PC-9 (cell line): ENCODE measurements at regions not wholly inside any gene's neighbourhood (a gene's known extent, or its start where the extent isn't known, plus 50 kb on each side); places are given as distances from the start of the nearest gene placed in this dataset.

ENCODE experiments used
- BruUV-seq: library from RNA; stranded (reverse); fragments of 400-500 nt; replicated peaks from 2 replicates; lab custom pipeline; 2021; lab: Mats Ljungman, UMichigan
- CTCF ChIA-PET: fragments of 300-600 bp; sonication (Branson Sonifier 250); formaldehyde crosslinking; loops from one replicate; lab custom pipeline; 2022; ENCODE audit warnings: antibody characterized with exemption; lab: Charles Lee
- POLR2A ChIA-PET: fragments of 300-600 bp; sonication (Branson Sonifier 250); formaldehyde crosslinking; loops from one replicate; lab custom pipeline; 2022; ENCODE audit warnings: antibody characterized with exemption; ENCODE audit not compliant: unreplicated experiment; lab: Charles Lee
- DNase-seq, 2 experiments: peaks; one replicate each; pipeline versions ENCODE4 v3.0.0 to v3.0.0-alpha.2; 2015 to 2022; ENCODE audit warnings: mixed read lengths in 1 of 2
- H2AFZ ChIP-seq: fragments of 200-600 bp; sonication (generic); 2 replicates; pipeline ENCODE4 v1.8.1; 2017; ENCODE audit warnings: antibody characterized with exemption
- H3F3A ChIP-seq: fragments of 200-600 bp; sonication (generic); 2 replicates; pipeline ENCODE4 v1.8.1; 2017; ENCODE audit warnings: antibody characterized with exemption, mild to moderate bottlenecking, low read depth; ENCODE audit not compliant: insufficient read depth
- H3K27ac ChIP-seq: fragments of 200-600 bp; sonication (generic); 2 replicates; pipeline ENCODE4 v1.6.1; 2016; ENCODE audit warnings: mixed run types
- H3K27me3 ChIP-seq: fragments of 200-600 bp; sonication (generic); 2 replicates; pipeline ENCODE4 v1.6.1; 2016; ENCODE audit warnings: low read depth, mixed run types; ENCODE audit not compliant: insufficient read depth
- H3K36me3 ChIP-seq: fragments of 200-600 bp; sonication (generic); 2 replicates; pipeline ENCODE4 v1.6.1; 2016; ENCODE audit warnings: low read depth, mixed run types
- H3K4me1 ChIP-seq: fragments of 200-600 bp; sonication (generic); replicated peaks from 2 replicates; pipeline ENCODE4 v1.6.1; 2016; ENCODE audit warnings: mixed run types; ENCODE audit not compliant: insufficient read depth
- H3K4me2 ChIP-seq: fragments of 200-600 bp; sonication (generic); 2 replicates; pipeline ENCODE4 v1.6.1; 2017; ENCODE audit warnings: mixed run types
- H3K4me3 ChIP-seq: fragments of 200-600 bp; sonication (generic); 2 replicates; pipeline ENCODE4 v1.6.1; 2016; ENCODE audit warnings: mixed run types
- H3K79me2 ChIP-seq: fragments of 200-600 bp; sonication (generic); 2 replicates; pipeline ENCODE4 v1.6.1; 2017; ENCODE audit warnings: low read depth, mixed run types
- H3K9me2 ChIP-seq: fragments of 200-600 bp; sonication (generic); 2 replicates; pipeline ENCODE4 v1.8.1; 2017; ENCODE audit warnings: mild to moderate bottlenecking; ENCODE audit not compliant: insufficient read depth
- H3K9me3 ChIP-seq: fragments of 200-600 bp; sonication (generic); 2 replicates; pipeline ENCODE4 v1.8.1; 2016; ENCODE audit warnings: low read depth; ENCODE audit not compliant: insufficient read depth
- H4K20me1 ChIP-seq: fragments of 200-600 bp; sonication (generic); 2 replicates; pipeline ENCODE4 v1.8.1; 2017; ENCODE audit not compliant: insufficient read depth
- EZH2 ChIP-seq: fragments of 200-600 bp; sonication (generic); IDR thresholded peaks from 2 replicates; pipeline ENCODE4 v1.8.0; 2017; ENCODE audit warnings: antibody characterized with exemption, low read depth
- intact Hi-C: fragments of 100-400 bp; cut with micrococcal nuclease; formaldehyde crosslinking; loops from one replicate; pipeline ENCODE4 v1.10.0; 2022; ENCODE audit not compliant: unreplicated experiment
- TF ChIP-seq, protein P1 (sequence below): fragments of 200-600 bp; sonication (generic); conservative IDR thresholded peaks from 2 replicates; pipeline ENCODE4 v1.6.1; 2017; ENCODE audit warnings: mixed run types, antibody characterized with exemption, mild to moderate bottlenecking, moderate library complexity

DNA sequence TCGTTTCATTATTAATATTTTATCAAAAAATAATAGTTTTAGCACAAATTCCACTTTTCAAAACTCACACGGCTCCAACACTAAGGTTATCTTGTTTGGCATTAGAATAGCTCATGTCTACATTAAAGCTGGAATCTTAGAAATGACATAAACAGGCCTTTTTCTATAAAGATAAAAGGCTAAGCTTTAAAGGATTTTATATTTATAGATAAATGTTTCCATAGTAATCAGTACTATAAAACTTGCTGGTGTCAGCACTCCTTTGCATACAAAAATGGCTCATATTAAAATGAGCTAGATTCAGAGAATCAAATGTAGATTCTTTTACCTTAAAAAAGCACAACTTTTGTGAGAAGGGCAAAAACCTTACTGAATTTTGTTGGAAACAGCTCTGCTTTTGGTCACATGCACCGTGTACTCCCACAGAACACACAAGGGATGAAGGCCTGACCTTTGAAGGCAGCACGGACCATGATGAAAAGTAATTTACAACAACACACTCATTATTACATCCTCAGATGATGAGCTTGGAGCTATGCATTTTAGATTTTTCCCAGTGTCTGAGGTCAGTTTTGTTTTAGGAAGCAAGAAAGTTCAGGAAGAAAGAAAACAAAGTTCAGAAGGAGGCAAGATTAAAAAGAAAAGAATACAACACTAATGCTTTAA lies 202.8 kb downstream of the BCAT1 start:
- Histone ChIP-seq H3F3A (no peaks in the 10 kb centered on the region), H3K79me2 (no peaks in the 10 kb centered on the region), H3K9me2 (no peaks in the 10 kb centered on the region), H3K27ac (no peak overlapping the region), H3K27me3 (peaks cover 15% of the 10 kb centered on the region), H3K9me3 (no peaks in the 10 kb centered on the region), H3K4me1 (no peaks in the 10 kb centered on the region), H4K20me1 (no peaks in the 10 kb centered on the region), H3K4me3 (no peak overlapping the region), H3K4me2 (no peak overlapping the region), H2AFZ (no peak overlapping the region; the same call in 1 of the 2 replicates), H3K36me3 (no peaks in the 10 kb centered on the region)
- no peak for DNase-seq
- BruUV-seq = no TSS peak
- ChIA-PET CTCF (no interaction called here), POLR2A (no interaction called here)
- intact Hi-C loops = no loop called here
- TF ChIP-seq EZH2 = no peak
- TF ChIP-seq, protein P1, sequence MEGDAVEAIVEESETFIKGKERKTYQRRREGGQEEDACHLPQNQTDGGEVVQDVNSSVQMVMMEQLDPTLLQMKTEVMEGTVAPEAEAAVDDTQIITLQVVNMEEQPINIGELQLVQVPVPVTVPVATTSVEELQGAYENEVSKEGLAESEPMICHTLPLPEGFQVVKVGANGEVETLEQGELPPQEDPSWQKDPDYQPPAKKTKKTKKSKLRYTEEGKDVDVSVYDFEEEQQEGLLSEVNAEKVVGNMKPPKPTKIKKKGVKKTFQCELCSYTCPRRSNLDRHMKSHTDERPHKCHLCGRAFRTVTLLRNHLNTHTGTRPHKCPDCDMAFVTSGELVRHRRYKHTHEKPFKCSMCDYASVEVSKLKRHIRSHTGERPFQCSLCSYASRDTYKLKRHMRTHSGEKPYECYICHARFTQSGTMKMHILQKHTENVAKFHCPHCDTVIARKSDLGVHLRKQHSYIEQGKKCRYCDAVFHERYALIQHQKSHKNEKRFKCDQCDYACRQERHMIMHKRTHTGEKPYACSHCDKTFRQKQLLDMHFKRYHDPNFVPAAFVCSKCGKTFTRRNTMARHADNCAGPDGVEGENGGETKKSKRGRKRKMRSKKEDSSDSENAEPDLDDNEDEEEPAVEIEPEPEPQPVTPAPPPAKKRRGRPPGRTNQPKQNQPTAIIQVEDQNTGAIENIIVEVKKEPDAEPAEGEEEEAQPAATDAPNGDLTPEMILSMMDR = no peak

DNA sequence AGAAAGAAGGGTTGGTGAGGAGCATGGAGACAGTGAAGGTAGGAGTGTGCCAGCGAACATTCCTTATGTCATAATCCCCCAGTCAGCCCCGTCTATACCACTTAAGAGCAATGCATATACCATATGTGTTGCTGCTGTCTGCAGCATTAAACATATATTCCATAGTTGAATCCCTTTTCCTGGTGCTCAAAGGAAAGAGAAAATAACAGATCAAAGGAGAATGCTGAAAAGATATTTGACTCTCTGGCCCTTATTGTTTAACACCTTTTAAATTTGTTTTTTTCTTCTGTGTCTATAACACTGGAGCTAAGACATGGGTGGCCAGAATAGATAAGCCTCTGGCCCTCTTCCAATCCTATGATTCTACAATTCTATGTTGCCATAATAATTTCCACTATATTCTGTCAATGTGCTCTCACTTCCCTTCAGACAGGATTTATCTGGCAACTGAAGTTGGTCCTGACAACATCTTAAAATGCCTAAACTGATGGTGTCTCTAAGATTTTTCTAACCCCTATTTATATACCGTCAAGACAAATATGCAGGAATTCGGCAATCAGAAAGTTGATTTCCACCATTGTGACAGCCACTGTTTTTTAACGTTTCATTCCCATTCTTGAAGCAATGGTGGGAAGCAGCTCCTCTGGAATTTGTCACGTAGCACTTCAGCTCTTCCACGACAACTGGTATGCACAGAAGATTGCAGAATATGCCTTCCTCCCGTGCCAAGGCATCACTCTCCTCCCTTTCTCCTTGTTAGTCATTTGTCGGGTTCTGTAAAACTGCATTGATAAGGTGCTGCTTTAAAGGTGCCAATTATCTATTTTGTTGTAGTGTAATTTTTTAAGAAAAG lies 204.7 kb downstream of the BCAT1 start:
- DNase-seq = no peak
- no TSS peak for BruUV-seq
- intact Hi-C loops = no loop called here

DNA sequence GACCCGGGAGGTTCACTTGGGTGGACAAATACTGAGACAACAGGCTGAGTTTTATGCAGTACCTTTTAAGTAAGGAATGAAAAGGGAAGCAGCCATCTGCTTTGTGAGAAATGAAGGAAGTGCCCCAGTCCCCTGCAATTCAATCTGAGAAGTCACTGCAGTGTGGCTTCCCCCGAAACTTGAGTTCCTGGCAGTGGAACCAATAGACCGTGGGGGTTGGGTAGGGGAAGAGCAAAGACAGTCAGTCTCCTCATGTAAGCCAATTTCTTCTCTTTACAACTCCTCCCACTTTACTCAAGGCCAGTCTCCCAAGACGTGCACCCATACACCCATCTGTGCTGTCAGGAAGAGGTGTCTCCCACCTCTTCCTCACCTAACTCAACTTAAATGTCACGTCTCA lies 206.5 kb downstream of the BCAT1 start:
- no peaks in the 10 kb centered on the region for H3K9me2 ChIP-seq
- H3K36me3 ChIP-seq = no peaks in the 10 kb centered on the region
- no peak for TF ChIP-seq EZH2
- TF ChIP-seq, protein P1 = no peak
- no peaks in the 10 kb centered on the region for H4K20me1 ChIP-seq
- H3K9me3 ChIP-seq = no peaks in the 10 kb centered on the region
- no peak overlapping the region for H3K4me2 ChIP-seq
- ChIA-PET POLR2A (no interaction called here), CTCF (no interaction called here)
- H3K4me1 ChIP-seq = no peaks in the 10 kb centered on the region
- no peak for DNase-seq
- H2AFZ ChIP-seq = no peak overlapping the region
- H3K4me3 ChIP-seq = no peak overlapping the region
- no peaks in the 10 kb centered on the region for H3K79me2 ChIP-seq
- H3K27ac ChIP-seq = no peak overlapping the region
- no peaks in the 10 kb centered on the region for H3F3A ChIP-seq
- BruUV-seq = no TSS peak
- intact Hi-C loops = no loop called here
- peaks cover 15% of the 10 kb centered on the region for H3K27me3 ChIP-seq

More for the DNA sequence above, 204.7 kb downstream of the BCAT1 start:
- Histone ChIP-seq H3F3A (no peaks in the 10 kb centered on the region), H3K9me3 (no peaks in the 10 kb centered on the region), H3K9me2 (no peaks in the 10 kb centered on the region), H3K27ac (no peak overlapping the region), H3K4me1 (no peaks in the 10 kb centered on the region), H3K79me2 (no peaks in the 10 kb centered on the region), H3K4me3 (no peak overlapping the region), H2AFZ (no peak overlapping the region), H3K4me2 (no peak overlapping the region), H3K36me3 (no peaks in the 10 kb centered on the region), H4K20me1 (no peaks in the 10 kb centered on the region), H3K27me3 (peaks cover 15% of the 10 kb centered on the region)
- ChIA-PET POLR2A (no interaction called here), CTCF (no interaction called here)
- TF ChIP-seq EZH2 = no peak
- TF ChIP-seq, protein P1 = no peak
